ENCODE measurements at regions not wholly inside any gene's neighbourhood (a gene's known extent, or its start where the extent isn't known, plus 50 kb on each side); places are given as distances from the start of the nearest gene placed in this dataset.
"Not testable (repeated sequence)": the region's sequence is repeated elsewhere in the genome, so short reads cannot be mapped to it uniquely, and the experiment has no call there.

- DNase-seq = no peak
Observed at GRCh38 chr6:19245656-19246055, 591.5 kb upstream of the ID4 start.

- DNase-seq = not testable (repeated sequence)
Observed at GRCh38 chr6:19247181-19247580, 590.0 kb upstream of the ID4 start.

GRCh38 chr6:19256123-19256522 is 581.0 kb upstream of the ID4 start:
- DNase-seq = not testable (repeated sequence)

GRCh38 chr6:19261642-19262041 is 575.5 kb upstream of the ID4 start:
- no peak for DNase-seq

DNA sequence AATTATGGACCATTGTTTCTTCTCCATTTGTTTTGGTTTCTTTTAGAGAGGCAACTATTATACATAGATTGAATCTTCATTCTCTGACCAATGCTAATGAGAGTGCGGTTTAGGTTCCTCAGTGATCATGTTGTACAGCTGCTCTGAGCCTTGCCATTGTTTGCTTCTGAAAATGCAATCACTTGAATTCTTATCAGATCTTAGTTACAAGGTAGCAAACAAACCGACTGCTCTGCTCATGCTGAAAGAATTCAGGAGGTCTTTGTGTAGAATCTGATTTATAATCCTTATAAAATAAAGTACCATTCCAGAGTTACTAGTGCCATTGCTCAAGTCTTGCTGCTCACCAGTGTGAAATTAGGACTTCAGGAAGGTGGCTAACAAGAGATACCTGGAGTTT is 569.1 kb upstream of the ID4 start:
- DNase-seq = no peak

DNA sequence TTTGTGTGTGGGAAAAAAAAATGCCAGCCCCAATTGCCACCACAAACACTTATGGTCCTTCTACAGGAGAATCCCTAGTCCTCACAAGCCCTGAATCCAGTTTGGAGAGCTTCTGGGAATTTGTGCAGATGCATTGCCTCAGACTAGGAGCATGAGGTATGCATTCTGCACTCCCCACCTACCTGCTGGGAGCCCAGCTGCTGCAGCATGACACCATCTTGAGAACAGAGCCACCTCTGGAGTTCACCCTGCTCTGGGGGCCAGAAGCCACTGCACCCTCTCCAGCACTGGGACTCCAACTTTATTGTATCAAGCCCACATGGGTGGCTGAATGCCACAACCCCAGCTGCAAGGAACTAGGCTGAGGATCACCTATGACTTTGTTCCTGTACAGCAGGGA is 568.5 kb upstream of the ID4 start:
- DNase-seq = no peak

DNA sequence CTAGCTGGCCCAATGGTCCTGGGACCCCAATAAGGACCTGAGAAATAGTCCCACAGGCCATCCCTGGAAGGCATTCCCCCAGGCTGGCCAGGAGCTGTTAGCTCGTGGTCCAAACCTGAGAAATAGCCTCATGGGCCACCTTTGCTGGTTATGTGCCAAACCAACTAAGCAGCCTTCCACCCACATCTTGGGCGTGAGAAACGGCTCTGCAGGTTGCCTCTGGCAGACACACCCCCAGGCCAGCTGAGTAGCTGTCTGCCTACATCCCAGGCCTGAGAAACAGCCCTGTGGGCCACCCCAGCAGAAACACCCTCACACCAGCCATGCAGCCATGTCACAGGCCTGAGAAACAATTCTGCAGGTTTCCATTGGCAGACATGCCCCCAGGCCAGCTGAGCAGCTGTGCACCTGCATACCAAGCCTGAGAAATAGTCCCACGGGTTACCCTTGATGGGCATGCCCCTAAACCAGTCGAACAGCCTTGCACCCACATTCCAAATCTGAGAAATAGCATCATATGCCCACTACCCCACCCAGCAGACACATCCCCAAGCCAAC is 567.8 kb upstream of the ID4 start:
- DNase-seq = no peak

DNA sequence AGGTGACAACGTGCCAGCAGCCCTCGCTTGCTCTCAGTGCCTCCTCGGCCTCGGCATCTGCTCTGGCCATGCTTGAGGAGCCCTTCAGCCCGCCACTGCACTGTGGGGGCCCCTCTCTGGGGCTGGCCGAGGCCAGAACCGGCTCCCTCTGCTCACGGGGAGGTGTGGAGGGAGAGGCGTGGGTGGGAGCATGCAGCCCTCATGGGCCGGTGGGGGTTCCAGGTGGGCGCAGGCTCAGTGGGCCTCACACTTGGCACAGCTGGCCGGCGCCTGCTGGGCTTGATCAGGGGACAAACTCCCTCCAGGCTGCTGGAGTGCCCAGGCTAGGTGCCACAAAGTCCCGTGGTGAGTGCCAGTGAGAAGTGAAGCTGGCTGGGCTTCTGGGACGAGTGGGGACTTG is 566.6 kb upstream of the ID4 start:
- DNase-seq = no peak

DNA sequence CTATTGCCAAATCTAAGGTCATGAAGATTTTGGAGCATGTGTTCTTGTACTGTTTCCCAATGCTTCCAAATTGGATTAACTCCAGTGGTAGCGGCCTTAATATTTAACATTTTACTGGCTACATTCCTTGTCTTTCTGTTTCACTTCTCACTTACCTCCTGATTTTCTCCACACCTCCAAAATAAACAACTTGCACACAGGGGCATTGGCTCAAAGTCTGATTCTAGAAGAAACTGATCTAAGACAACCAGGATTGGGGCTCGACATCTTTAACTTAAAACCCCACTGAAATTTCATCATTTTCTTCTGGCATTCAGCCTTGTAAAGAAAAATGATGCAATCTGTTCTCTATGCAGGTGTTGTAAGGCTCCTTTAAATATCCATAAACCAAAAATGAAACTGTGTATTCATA is 557.9 kb upstream of the ID4 start:
- DNase-seq = no peak

DNA sequence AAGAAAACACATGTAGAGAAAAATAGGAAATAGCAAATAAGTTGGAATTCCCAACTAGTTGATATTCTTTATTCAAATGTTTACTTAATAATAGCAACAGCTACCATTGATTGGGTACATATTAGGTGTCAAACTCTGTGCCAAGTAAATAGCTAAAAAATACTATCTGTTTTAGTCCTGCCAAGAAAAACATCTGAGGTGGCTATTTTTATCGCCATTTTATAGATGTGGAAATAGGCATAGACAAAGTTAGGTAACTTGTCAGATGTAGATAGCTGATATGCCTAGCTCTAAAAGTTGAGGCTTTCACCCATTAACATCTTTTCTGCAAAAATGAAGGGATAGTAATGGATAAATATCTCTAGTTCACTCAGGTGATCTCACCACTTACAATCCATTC is 549.2 kb upstream of the ID4 start:
- DNase-seq = no peak

DNA sequence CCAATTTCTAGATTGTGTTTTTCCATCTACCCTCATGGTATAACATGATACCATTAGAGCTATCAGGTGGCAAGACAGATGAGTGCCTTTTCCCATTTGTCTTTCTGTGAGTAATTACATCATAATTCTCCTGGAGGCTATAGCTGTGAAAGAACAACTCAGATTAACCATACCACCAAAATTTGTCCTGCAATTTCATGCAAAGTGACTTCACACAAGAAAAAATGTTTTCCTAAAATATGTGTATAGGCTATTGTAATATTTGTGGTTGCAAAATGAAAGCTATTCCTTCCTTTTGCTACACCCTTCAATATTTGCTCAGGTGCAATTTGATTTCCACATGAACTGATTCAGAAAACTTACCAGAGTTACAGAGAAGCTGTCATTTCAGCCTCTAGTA is 547.7 kb upstream of the ID4 start:
- no peak for DNase-seq

GRCh38 chr6:19297880-19298279 is 539.3 kb upstream of the ID4 start:
- DNase-seq = no peak

DNA sequence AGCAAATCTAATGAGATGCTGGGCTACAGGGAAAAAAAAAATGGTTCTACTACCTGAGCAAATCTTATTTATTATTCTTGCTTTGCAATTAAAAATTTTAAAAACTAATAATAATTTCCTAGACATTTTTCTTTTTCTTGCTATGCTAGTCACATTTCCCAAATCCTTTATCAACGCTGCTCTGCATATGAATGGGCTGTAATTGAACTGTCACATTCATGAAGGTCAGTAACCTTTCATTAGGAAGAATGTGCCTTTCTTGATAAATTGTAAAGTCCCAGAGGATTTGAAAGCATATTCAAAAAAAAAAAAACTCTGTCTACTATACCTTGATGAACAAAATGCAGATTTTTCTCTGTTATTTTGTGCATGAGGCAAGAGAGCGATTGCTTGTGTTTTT is 538.7 kb upstream of the ID4 start:
- no peak for DNase-seq

- no peak for DNase-seq
Observed at GRCh38 chr6:19299129-19299528, 538.0 kb upstream of the ID4 start.

DNA sequence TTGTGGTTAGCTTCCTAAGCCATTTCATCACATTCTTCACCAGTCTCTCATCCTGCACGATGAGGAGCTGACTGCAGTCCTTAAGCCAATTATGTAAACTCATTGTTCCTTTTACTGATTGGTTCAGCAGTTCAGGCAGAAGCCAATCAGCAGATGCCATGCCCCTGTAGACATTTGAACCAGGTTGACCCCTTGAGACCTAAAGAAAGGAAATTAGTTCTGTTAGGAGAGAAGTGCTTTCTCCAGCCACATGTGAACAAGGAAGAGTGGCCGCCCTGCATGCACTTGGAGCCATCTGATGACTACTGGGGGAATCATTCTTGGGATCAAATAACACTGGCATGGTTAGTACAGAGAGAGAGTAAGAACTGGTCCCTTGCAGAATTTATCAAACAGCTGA is 535.2 kb upstream of the ID4 start:
- no peak for DNase-seq

DNA sequence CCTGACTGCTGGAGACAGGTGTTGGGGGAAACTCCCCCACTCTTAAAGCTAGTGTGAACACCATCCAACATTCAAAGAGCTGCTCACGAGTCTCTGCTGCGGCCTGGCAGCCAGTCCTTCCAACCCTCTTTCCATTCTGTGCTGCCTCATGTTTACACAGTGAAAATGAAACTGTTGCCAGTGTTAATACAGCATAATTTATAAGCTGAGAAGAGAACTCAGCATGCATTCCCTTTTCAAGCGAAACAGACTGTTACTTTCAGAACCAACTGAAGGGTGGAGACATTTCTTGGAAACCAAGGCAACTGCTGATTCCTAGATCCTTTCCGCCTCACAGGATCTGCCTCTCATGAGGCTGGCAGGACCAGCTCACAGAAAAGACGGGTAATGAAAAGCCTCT is 533.8 kb upstream of the ID4 start:
- DNase-seq = peak in 16 of 51 donors; percentile 5 to 71 (median 26)

DNA sequence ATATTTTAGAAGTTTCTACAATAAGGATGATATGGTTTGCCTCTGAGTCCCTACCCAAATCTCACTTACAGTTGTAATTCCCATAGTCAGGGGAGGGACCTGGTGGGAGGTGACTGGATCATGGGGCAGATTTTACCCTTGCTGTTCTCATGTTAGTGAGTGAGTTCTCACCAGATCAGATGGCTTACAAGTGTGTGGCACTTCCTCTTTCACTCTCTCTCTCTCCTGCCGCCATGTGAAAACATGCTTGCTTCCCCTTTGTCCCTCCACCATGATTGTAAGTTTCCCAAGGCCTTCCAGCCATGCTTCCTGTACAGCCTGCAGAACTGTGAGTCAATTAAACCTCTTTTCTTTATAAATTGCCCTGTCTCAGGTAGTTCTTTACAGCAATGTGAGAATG is 527.5 kb upstream of the ID4 start:
- no peak for DNase-seq

GRCh38 chr6:19311786-19312185 is 525.4 kb upstream of the ID4 start:
- no peak for DNase-seq

DNA sequence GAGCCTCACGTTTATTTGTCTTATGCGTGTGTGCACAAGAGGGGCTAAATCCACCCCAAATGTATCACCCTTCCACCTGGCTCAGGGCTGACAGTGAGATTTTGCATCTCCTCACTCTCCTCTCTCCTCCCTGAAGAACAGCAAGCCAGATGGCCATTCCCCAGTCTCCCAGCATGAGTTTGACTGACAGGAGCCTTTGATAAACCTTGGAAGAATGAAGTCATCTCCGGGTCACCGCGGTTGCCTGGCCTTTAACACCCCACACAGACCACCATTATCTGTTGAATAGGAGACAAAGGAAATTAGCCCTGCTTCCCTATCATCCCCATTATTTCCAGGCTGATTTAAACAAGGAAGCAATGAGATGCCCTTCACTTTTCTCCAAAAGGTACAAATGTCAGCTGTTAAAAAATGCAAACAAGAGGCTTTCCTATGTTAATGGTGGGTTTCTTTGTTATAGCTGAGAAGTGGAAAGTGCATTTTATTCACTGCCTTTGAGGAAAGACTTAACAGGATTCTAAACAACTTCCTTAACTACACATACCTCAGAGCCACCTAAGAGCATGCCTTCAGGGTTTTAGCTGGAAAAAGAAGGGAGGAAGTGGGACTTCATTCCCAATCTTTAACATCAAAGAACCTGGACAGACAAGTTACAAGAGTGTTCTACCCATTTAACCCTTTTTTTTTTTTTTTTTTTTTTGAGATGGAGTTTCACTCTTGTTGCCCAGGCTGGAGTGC is 524.8 kb upstream of the ID4 start:
- DNase-seq = no peak

GRCh38 chr6:19317431-19317986 is 519.7 kb upstream of the ID4 start:
- no peak for DNase-seq

DNA sequence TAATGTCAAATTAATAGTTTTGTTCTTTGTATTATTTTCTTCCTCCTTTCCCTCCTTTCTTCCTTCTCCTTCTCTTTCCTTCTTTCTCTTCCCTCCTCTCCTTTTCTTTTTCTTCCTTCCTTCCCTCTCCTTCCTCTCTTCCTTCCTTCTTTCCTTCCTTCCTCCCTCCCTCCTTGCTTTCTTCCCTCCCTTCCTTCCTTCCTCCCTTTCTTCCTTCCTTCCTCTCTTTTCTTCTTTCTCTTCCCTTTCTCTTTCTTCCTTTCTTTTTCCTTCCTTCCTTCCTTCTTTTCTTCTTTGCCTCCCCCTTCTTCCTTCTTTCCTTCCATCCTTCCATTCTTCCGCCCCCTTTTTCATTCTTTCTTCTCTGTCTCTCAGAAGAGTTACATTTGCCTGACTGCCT is 518.2 kb upstream of the ID4 start:
- no peak for DNase-seq

- DNase-seq = no peak
Observed at GRCh38 chr6:19320111-19320581, 517.0 kb upstream of the ID4 start.
